ENCODE measurements at regions not wholly inside any gene's neighbourhood (a gene's known extent, or its start where the extent isn't known, plus 50 kb on each side); places are given as distances from the start of the nearest gene placed in this dataset.

DNA sequence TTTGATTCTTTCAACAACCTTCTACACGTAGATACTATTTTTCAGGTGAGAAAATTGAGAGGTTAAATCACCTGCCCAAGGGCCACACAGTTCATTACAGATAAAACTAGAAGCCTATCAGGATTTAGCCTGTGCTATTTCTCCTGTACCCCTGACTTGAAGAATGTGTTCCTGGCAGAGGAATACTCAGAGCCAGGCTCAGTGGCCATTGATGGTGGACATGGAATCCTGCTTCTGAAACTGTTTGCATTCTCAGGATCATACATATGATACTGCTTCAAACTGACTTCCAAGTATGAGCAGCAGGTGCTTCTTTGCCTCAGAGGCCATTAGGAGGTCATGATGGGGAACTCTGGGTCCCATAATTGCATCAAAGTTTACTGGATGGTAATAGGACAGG, 348.6 kb downstream of the ADRA2A start:
- TF ChIP-seq, protein P1, sequence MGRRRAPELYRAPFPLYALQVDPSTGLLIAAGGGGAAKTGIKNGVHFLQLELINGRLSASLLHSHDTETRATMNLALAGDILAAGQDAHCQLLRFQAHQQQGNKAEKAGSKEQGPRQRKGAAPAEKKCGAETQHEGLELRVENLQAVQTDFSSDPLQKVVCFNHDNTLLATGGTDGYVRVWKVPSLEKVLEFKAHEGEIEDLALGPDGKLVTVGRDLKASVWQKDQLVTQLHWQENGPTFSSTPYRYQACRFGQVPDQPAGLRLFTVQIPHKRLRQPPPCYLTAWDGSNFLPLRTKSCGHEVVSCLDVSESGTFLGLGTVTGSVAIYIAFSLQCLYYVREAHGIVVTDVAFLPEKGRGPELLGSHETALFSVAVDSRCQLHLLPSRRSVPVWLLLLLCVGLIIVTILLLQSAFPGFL (CRISPR knock-in tag; IDR thresholded peaks at IDR 0.05; ENCODE audit: borderline replicate concordance): no peak
- TF ChIP-seq, protein P2, sequence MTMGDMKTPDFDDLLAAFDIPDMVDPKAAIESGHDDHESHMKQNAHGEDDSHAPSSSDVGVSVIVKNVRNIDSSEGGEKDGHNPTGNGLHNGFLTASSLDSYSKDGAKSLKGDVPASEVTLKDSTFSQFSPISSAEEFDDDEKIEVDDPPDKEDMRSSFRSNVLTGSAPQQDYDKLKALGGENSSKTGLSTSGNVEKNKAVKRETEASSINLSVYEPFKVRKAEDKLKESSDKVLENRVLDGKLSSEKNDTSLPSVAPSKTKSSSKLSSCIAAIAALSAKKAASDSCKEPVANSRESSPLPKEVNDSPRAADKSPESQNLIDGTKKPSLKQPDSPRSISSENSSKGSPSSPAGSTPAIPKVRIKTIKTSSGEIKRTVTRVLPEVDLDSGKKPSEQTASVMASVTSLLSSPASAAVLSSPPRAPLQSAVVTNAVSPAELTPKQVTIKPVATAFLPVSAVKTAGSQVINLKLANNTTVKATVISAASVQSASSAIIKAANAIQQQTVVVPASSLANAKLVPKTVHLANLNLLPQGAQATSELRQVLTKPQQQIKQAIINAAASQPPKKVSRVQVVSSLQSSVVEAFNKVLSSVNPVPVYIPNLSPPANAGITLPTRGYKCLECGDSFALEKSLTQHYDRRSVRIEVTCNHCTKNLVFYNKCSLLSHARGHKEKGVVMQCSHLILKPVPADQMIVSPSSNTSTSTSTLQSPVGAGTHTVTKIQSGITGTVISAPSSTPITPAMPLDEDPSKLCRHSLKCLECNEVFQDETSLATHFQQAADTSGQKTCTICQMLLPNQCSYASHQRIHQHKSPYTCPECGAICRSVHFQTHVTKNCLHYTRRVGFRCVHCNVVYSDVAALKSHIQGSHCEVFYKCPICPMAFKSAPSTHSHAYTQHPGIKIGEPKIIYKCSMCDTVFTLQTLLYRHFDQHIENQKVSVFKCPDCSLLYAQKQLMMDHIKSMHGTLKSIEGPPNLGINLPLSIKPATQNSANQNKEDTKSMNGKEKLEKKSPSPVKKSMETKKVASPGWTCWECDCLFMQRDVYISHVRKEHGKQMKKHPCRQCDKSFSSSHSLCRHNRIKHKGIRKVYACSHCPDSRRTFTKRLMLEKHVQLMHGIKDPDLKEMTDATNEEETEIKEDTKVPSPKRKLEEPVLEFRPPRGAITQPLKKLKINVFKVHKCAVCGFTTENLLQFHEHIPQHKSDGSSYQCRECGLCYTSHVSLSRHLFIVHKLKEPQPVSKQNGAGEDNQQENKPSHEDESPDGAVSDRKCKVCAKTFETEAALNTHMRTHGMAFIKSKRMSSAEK (CRISPR knock-in tag; IDR thresholded peaks at IDR 0.05; ENCODE audit: borderline replicate concordance): no peak
- TF ChIP-seq, protein P3, sequence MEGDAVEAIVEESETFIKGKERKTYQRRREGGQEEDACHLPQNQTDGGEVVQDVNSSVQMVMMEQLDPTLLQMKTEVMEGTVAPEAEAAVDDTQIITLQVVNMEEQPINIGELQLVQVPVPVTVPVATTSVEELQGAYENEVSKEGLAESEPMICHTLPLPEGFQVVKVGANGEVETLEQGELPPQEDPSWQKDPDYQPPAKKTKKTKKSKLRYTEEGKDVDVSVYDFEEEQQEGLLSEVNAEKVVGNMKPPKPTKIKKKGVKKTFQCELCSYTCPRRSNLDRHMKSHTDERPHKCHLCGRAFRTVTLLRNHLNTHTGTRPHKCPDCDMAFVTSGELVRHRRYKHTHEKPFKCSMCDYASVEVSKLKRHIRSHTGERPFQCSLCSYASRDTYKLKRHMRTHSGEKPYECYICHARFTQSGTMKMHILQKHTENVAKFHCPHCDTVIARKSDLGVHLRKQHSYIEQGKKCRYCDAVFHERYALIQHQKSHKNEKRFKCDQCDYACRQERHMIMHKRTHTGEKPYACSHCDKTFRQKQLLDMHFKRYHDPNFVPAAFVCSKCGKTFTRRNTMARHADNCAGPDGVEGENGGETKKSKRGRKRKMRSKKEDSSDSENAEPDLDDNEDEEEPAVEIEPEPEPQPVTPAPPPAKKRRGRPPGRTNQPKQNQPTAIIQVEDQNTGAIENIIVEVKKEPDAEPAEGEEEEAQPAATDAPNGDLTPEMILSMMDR (IDR thresholded peaks at IDR 0.05): no peak
- TF ChIP-seq TEAD1 (CRISPR knock-in tag; IDR thresholded peaks at IDR 0.05): no peak
- TF ChIP-seq SP1 (CRISPR knock-in tag; conservative IDR thresholded peaks at IDR 0.05): no peak
- no peak for TF ChIP-seq ZNF263 (CRISPR knock-in tag; IDR thresholded peaks at IDR 0.05; ENCODE audit: low read depth)
- no peak for TF ChIP-seq FOXJ3 (CRISPR knock-in tag; IDR thresholded peaks at IDR 0.05; ENCODE audit: borderline replicate concordance)
- TF ChIP-seq, protein P4, sequence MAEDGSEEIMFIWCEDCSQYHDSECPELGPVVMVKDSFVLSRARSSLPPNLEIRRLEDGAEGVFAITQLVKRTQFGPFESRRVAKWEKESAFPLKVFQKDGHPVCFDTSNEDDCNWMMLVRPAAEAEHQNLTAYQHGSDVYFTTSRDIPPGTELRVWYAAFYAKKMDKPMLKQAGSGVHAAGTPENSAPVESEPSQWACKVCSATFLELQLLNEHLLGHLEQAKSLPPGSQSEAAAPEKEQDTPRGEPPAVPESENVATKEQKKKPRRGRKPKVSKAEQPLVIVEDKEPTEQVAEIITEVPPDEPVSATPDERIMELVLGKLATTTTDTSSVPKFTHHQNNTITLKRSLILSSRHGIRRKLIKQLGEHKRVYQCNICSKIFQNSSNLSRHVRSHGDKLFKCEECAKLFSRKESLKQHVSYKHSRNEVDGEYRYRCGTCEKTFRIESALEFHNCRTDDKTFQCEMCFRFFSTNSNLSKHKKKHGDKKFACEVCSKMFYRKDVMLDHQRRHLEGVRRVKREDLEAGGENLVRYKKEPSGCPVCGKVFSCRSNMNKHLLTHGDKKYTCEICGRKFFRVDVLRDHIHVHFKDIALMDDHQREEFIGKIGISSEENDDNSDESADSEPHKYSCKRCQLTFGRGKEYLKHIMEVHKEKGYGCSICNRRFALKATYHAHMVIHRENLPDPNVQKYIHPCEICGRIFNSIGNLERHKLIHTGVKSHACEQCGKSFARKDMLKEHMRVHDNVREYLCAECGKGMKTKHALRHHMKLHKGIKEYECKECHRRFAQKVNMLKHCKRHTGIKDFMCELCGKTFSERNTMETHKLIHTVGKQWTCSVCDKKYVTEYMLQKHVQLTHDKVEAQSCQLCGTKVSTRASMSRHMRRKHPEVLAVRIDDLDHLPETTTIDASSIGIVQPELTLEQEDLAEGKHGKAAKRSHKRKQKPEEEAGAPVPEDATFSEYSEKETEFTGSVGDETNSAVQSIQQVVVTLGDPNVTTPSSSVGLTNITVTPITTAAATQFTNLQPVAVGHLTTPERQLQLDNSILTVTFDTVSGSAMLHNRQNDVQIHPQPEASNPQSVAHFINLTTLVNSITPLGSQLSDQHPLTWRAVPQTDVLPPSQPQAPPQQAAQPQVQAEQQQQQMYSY (CRISPR knock-in tag; IDR thresholded peaks at IDR 0.05): no peak
- TF ChIP-seq, protein P5, sequence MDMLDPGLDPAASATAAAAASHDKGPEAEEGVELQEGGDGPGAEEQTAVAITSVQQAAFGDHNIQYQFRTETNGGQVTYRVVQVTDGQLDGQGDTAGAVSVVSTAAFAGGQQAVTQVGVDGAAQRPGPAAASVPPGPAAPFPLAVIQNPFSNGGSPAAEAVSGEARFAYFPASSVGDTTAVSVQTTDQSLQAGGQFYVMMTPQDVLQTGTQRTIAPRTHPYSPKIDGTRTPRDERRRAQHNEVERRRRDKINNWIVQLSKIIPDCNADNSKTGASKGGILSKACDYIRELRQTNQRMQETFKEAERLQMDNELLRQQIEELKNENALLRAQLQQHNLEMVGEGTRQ (CRISPR knock-in tag; IDR thresholded peaks at IDR 0.05): no peak
- TF ChIP-seq, protein P6, sequence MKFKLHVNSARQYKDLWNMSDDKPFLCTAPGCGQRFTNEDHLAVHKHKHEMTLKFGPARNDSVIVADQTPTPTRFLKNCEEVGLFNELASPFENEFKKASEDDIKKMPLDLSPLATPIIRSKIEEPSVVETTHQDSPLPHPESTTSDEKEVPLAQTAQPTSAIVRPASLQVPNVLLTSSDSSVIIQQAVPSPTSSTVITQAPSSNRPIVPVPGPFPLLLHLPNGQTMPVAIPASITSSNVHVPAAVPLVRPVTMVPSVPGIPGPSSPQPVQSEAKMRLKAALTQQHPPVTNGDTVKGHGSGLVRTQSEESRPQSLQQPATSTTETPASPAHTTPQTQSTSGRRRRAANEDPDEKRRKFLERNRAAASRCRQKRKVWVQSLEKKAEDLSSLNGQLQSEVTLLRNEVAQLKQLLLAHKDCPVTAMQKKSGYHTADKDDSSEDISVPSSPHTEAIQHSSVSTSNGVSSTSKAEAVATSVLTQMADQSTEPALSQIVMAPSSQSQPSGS (CRISPR knock-in tag; IDR thresholded peaks at IDR 0.05; ENCODE audit: borderline replicate concordance, low read depth): no peak
- TF ChIP-seq NR2C2 (CRISPR knock-in tag; IDR thresholded peaks at IDR 0.05): no peak

Measured in WTC11 (cell line).